Left renal cortex interstitium (tissue), 4 donors: ENCODE measurements at regions not wholly inside any gene's neighbourhood (a gene's known extent, or its start where the extent isn't known, plus 50 kb on each side); places are given as distances from the start of the nearest gene placed in this dataset.

Source experiments
- DNase-seq, 4 donors: peaks; one replicate each; pipeline ENCODE4 v3.0.0-alpha.2; 2013; ENCODE audit warnings: low read depth in 4 of 4, low spot score in 2 of 4, missing footprints in 1 of 4

GRCh38 chr5:18023986-18024385 is 389.7 kb downstream of the TAF11L14 start:
- DNase-seq: no peak

GRCh38 chr5:18024542-18024941 is 390.3 kb downstream of the TAF11L14 start:
- no peak for DNase-seq

- peak in 2 of 4 donors; percentile 46 to 47 for DNase-seq
Observed at GRCh38 chr5:18027241-18027867, 393.1 kb downstream of the TAF11L14 start.

- DNase-seq: peak in 1 of 4 donors; percentile 23
Observed at GRCh38 chr5:18028036-18028435, 393.8 kb downstream of the TAF11L14 start.

- no peak for DNase-seq
Observed at GRCh38 chr5:18032744-18033143, 398.5 kb downstream of the TAF11L14 start.

GRCh38 chr5:18036531-18036930 is 402.3 kb downstream of the TAF11L14 start:
- DNase-seq: no peak

GRCh38 chr5:18037718-18038117 is 403.5 kb downstream of the TAF11L14 start:
- DNase-seq: no peak

- DNase-seq: no peak
Observed at GRCh38 chr5:18043344-18043743, 409.1 kb downstream of the TAF11L14 start.

GRCh38 chr5:18048449-18048848 is 414.2 kb downstream of the TAF11L14 start:
- DNase-seq: no peak

- DNase-seq: no peak
Observed at GRCh38 chr5:18050345-18050744, 416.1 kb downstream of the TAF11L14 start.

- no peak for DNase-seq
Observed at GRCh38 chr5:18050776-18051175, 416.5 kb downstream of the TAF11L14 start.

GRCh38 chr5:18051953-18052352 is 417.7 kb downstream of the TAF11L14 start:
- no peak for DNase-seq

- DNase-seq: no peak
Observed at GRCh38 chr5:18052569-18052968, 418.3 kb downstream of the TAF11L14 start.

- no peak for DNase-seq
Observed at GRCh38 chr5:18057725-18058124, 423.5 kb downstream of the TAF11L14 start.

- DNase-seq: no peak
Observed at GRCh38 chr5:18067615-18068014, 433.4 kb downstream of the TAF11L14 start.

- peak in 1 of 4 donors; percentile 21 for DNase-seq
Observed at GRCh38 chr5:18068826-18069225, 434.6 kb downstream of the TAF11L14 start.

GRCh38 chr5:18069790-18070189 is 435.5 kb downstream of the TAF11L14 start:
- DNase-seq: no peak

- DNase-seq: no peak
Observed at GRCh38 chr5:18072600-18072999, 438.3 kb downstream of the TAF11L14 start.

- DNase-seq: no peak
Observed at GRCh38 chr5:18074961-18075360, 440.7 kb downstream of the TAF11L14 start.

- DNase-seq: no peak
Observed at GRCh38 chr5:18078157-18078556, 443.9 kb downstream of the TAF11L14 start.

- DNase-seq: no peak
Observed at GRCh38 chr5:18079831-18080230, 445.6 kb downstream of the TAF11L14 start.

- DNase-seq: no peak
Observed at GRCh38 chr5:18088020-18088579, 453.8 kb downstream of the TAF11L14 start.

- DNase-seq: no peak
Observed at GRCh38 chr5:18090177-18090576, 455.9 kb downstream of the TAF11L14 start.
